ENCODE measurements at regions not wholly inside any gene's neighbourhood (a gene's known extent, or its start where the extent isn't known, plus 50 kb on each side); places are given as distances from the start of the nearest gene placed in this dataset.
"Not testable (repeated sequence)": the region's sequence is repeated elsewhere in the genome, so short reads cannot be mapped to it uniquely, and the experiment has no call there.

DNA sequence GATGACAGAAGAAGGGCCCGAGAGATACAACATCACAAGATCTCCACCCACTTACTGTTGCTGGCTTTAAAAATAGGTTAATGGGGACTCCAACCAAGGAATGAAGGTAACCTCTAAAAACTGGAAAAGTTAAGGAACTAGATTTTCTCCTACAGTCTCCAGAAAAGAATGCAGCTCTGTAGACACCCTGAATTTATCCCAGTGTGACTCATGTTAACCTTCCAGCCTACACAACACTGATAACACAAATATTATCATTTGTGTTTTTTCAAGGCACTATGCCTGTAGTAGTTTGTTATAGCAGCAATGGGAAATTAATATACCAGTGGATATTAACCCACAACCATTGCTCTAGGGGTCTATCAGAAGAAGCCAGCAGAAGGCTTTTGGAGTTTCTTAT is 730.7 kb upstream of the ZP4 start:
- DNase-seq, result no peak

DNA sequence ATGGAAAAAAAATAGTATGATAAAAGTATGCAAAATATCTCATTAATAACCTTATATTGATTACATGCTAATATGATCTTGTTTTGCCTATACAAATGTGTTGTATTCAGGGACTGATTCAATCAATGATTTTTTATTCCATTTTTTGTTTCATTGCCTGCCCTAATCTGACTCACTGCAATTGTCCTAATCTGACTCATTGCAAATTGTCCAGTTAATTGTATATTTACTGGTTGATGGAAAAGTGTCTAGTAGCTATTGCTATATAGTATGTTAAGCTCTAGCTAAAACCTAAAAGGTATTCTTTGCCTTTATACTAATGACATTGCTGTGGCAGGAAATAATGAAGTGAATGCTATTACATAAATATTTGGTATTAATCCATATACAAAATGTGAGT is 728.9 kb upstream of the ZP4 start:
- DNase-seq, result no peak

DNA sequence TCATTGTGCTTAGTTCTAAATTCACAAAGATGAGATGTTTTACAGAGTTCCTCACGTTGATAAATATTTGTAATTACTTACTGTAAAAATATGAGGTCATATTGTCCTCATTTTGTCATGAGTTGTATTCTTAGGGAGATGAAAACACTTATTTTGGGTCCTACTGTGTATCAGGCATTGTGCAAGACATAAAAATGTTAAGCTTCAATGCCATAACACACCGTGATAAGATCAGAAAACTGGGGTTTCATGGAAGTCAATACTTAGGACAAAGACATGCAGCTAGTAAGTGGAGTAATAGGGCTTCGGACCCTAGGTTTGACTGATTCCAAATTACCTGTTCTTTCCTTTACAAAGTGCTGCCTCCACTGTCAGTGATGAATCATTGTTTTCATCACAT is 720.7 kb upstream of the ZP4 start:
- DNase-seq, result no peak

DNA sequence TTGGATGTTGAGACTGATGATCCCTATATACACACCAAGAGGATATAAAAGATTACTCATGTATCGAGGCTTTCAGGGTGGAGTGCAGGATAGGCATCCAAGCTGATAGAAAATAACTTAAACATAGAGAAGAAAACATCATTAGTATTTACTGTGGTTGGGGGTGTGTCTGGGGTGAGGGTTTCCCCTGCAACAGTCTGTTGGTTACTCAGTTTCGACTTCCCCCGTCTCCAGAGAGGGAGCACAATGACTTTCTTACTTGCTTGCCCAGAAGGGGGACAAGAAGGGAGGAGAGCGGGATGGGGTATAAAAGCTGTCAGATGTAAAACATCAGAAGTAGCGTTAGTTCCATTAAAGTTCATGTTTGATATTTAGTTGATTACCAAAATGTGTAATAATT is 717.4 kb upstream of the ZP4 start:
- no peak for DNase-seq

DNA sequence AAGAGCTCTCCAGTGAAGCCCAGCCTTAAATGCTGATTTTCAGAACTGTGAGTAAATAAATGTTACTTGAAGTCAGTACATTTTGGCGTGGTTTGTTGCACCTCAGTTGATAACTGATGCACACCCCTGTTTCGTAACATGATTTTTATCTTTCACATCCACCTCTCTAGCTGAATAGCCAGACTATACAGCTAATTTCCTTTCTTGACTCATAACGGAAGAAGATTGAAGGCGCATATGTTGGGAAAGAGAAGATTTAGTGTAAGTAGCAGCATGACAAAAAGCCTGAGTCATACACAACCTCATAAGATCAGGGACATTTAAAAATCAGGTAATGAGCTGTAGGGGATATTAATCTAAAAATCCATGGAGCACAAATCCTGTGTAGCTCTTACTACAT is 716.2 kb upstream of the ZP4 start:
- no peak for DNase-seq

DNA sequence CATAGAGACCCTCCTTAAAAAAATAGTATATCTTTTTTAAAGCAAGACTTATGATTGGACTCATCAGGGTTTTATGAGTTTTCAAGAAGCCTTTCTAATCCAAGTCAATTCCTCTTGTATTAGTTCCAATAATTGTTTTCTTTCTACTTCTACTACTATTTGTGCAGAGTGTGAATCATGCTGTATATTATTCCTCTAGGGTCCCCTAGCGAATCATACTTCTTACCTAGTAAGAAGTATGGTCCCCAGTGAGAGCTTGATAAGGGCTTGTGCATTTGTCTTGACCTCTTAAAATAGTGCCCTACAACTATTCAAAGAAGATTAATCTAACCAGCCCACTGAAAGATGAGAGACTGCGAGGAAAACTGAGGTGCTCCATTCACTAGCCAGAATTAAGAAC is 715.7 kb upstream of the ZP4 start:
- DNase-seq, result no peak

DNA sequence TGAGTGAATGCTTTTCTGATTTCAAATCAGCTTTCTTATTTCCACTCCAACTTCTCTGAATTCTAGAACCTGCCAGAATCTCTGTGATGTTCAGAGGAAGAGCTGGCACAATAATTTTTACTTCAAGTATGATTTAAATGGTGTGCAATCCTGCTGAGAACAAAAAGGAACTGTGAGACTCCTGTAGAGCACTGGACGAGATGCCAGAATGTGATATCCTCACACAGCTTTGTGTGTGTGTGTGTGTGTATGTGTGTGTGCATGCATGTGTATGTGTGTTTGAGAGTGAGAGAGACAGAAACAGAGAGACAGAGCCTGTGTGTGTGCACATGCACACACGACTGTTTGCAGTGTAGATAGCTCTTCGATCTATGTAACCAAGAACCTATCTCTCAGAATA is 713.6 kb upstream of the ZP4 start:
- no peak for DNase-seq

DNA sequence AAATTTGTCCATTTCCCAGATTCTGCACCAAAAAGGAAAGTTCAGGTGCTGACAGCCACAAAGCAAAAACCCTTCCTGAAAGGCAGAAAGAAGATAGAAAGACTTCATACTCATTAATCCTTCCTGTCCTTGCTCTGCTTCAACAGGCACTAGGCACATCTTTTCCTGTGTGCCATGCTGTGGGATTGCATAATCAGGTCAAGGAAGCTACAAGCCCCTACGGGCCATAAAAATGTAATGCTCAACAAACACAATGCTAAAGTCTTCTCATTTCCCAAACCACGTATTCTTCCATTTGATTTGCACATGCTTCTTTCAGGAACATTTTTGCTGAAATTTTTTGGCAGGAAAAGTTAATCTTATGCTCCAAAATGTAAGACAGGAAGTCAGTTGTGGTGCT is 710.9 kb upstream of the ZP4 start:
- not testable (repeated sequence) for DNase-seq

DNA sequence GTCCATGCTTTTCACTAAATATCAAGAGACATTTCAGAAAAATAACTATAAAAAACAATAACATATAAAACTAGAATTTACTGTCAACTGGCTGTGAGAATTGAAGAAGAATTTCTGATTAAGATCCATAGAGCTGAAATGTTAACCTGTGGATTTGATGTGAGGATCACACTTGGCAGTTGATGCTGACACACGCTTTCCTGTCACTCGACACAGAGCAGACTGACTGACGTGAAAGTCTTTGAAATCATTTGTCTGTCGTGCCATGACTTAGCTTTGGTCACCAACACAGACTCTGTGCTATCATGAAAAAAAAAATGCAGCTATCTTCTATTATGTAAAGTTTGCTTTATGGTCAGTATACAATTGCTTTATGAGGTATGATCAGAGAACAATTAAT is 706.0 kb upstream of the ZP4 start:
- no peak for DNase-seq

DNA sequence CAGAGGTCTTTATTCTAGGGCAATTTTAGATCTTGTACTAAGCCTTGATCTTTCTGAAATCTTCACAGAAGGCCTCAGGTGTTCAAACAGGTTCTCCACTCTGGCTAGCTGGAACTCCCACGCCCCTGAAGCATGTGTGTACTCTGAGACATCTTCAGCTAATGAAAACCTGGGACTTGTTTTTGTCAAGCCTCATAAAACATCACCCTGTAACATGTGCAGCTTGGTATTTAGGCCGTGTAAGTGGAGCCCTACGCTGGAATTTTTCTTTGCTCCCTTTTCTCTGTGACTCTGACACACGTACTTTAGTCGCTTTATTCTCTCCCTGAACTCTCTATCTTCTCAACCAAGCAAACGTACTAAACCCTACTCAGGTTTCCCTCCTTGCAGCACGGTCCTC is 701.9 kb upstream of the ZP4 start:
- no peak for DNase-seq

DNA sequence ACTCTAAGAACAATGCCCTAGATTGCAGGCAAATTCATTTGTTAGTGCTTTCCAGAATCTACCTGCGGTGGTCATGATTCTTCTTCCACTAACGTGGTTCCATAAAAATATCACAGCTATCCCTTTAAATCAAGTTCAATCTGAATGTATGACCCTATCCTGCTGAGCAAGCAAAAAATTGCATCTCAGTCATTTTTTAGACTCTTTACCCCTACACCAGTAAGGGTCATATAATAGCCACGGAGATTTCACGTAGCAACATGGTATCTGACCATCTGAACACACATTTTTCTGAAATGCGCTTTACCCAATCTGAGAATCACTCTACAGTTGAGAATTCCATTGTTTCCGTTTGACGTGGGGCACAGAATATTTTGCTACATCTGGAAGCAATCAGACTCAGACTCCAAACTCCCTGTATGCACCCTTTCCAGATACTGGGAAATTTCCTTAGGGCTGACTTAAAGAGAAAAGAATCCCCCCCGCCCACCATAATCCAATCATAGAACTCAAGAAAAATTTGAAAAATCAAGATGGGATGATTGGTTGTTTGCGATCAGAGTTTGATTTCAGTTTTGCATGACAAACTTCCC is 699.2 kb upstream of the ZP4 start:
- DNase-seq, result no peak

DNA sequence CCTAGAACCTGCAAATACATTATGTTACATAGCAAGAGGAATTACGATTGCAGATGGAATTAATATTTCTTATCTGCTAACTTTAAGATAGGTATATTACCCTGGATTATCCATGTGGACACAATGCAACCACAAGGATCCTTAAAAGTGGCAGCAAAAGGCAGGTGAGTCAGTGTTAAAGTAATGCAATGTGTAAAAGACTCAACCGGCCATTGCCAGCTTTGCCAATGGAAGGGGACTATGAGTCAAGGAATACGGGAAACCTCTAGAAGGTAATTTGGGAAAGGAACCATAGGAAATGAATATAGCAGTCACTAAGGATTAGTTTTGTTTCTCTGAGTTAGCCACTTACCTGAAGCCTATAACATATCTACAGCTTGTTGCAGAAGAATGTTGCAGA is 692.1 kb upstream of the ZP4 start:
- no peak for DNase-seq

DNA sequence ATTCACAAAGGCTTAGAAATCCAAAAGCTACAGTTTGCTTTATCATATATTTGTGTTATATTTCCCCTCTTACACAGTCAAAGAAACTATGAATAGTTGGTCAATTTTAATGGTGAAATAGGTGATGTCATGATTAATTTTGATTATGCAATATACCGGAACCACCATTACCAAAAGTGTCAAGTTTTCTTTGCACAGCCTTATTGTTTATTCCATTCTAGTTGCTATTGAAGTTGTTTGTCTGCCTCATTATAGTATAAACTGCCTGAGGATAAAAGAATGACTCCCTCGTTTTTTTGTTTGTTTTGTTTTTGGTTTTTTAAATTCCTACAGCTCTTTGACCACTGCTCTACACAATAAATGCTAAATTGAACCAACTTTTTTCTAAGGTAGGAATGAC is 690.6 kb upstream of the ZP4 start:
- no peak for DNase-seq

DNA sequence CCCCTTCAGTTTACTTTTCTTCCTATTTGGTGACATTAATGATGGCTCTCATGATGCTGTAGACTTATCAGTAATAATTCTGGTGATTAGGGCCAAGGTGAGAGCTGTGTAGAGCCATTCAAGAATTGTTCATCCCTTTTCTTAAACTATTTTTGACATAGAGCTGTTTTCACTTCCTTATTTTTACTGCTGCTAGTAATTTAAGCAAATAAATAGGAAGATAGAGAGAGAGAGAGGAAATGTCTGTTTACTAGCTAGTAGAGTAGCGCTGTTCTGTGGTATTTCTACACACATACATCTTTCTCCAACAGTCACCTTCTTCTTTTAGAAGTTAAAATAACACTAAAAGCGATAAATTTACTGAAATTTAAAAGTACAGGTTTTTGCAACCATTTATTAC is 678.0 kb upstream of the ZP4 start:
- DNase-seq, result no peak

DNA sequence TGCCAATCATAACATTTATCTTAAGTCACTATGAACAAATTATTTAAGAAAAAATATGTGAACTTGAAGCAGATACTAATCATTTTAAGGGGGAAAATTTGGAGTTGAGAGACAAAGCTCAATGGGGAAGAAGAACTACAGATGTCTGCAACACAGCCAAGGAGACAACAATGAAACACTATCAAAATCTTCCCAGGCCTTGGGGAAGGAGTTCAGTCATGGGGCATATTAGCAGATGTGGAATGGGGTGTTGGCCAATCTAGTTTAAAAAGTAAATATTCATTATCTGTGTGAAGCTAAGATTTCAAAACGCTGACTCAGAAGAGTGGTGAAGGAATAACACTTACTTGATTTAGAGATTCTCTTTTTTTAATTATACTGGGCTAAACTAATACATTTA is 671.6 kb upstream of the ZP4 start:
- DNase-seq, result no peak

DNA sequence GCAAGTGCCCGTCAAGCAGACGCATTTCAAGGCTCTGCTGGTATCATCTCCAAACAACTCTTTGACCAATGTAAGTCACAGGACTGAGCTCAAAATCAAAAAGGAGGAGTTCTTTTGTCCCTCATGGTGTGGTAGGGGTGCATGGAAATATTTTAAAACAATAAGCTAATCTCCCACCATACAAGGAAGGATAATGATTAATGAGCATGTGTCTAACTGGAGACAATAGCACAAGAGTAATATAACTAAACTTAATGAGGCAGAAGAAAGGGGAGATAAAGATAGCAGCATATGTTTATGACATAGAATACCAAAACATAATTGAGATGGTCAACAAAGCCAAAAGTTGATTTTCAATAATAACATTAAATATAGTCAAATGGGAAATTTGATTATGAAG is 668.0 kb upstream of the ZP4 start:
- DNase-seq, result no peak

DNA sequence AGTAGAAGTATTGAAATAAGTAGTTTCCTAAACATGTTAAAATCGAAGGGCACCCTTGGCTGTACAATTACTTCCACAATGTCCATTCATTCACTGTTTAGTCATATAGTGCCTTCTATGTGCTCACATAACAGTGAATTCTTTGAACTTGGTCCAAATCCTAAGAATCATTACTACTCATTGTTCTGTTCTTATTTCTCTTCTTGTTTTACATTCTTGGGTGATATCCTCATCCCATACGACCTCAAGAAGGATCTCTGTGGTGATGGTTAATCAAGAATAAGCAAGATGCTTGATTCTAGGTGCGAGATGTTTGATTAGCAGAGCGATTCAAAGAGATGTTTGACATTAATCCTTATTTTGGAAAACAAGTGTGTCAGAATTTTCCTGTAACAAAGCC is 667.4 kb upstream of the ZP4 start:
- DNase-seq, result no peak

DNA sequence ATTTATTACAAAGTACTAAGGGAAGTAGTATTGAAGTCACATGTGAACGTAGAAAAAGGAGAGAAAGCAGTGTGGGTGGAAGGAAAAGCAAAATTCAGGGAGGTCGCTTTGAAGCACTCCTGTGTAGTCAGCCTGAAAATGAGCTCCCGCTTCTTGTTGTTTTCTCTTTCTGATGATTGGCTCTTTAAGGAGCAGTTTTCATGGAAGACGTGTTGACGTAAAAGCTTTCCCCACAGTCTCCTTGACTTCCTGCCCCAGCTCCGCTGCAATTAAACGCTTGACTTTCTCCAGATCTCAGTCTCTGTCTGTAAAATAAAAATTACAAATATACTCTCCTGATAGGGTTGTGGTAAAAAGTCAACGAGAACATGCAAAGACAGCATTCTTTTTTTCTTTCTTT is 661.5 kb upstream of the ZP4 start:
- DNase-seq, result no peak

DNA sequence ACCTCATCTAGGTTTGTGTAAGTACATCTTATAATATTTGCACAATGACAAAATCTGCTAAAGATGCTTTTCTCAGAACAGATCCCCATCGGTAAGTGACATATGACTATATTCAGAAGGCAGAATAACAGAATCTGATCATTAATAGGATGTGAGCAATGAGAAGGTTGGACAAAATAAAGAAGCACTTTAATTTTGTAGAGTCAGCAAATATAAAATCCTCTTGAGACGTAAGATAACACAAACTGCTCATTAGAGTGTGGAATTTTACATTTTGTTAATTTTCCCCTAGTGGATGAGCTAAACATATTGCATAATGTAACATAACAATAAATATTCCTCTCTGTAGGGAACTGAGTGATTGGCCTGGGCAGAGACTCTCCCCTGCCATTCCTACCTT is 658.4 kb upstream of the ZP4 start:
- no peak for DNase-seq

DNA sequence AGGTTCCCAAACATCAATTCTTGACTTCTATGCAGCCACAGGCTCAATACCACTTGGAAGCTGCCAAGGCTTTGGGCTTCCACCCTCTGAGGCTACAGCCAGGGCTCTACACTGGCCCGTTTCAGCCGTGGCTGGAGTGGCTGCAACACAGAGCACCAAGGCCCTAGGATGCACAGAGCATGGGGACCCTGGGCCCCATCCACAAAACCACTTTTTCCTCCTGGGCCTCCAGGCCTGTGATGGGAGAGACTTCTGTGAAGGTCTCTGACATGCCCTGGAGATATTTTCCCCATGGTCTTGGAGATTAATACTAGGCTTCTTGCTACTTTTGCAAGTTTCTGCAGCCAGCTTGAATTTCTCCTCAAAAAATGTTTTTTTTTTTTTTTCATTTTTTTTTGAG is 655.4 kb upstream of the ZP4 start:
- DNase-seq, result no peak

DNA sequence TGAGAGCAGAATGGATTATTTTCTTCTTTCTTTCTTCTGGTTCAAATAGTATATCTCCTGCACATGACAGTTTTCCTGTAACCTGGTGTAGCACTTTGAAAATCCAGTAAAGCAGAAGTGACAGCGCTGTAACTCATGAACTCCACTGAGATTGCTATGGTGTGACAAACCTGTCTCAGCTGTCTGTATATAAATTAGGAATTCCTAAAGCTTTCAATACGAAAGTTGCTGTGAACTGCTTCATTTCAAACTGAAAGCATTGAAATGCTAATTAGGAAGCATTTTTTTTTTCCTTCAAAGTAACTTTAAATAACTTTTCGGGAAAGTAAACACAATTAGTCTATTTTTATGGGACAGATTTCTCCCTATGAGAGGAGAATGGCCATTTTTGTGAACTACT is 646.9 kb upstream of the ZP4 start:
- DNase-seq, result no peak

DNA sequence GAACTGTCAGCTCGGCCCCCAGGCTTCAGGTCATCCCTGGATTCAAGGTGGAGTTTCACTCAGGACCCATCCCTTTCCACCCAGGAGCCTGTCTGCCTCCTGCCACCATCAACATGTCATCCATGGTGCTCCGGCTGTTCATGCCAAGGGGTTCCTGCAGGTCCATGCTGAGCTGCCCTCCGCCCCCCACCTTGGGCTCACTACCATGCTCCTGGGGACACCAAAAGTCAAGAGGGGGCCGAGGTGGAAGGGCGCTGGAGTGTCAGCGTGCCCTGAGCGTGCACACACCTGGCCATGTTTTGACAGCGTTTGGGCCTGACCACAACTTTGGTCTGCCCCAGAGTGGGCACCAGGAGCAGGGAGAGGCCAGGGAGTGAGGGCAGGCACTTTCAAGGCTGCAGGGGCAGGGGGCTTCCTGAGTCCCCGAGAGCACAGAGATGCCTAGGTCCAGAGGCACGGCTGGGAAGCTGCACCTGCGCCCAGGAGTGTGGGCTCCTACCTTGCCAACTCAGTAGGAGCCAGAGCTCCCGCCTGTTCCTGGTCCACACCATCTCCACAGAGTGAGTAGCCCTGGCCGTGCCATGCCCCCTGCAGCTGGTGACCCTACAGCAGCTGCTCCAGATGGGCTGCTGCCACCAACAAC is 639.6 kb upstream of the ZP4 start:
- no peak for DNase-seq

DNA sequence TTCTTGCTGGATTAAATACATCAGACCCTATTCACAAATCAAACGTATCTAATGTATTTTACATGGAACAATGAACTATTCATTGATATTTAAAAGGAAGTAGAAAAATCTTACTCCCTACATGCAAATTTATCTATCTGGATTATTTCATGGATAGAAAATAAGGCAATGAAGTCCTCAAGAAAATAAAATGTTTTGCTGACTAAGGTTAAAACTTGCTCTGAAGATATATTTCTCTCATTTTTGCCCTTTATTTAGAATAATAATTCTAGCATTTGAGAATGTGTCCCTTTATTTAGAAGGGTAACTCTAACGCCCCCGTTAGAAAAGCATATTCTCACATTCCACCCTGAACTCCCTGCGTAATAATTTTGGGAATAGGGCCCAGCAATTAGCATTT is 627.0 kb upstream of the ZP4 start:
- no peak for DNase-seq

DNA sequence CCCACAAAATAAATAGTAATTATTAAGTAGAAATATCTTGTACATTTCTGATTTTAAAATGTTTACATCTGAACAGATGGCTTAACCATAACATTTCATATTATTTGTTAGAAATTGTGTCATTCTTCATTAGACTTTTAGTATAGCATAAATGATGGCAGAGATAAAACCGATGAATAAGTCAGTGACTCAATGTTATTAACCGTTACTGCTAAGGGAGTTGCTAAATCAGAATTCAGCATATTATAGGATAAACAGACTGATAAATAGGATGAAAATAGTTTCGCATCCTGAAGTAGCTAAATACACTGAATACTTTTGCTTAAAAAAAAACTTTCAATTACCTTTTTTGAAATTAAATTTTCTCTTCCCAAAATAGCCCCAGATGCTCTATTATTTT is 610.6 kb upstream of the ZP4 start:
- no peak for DNase-seq

DNA sequence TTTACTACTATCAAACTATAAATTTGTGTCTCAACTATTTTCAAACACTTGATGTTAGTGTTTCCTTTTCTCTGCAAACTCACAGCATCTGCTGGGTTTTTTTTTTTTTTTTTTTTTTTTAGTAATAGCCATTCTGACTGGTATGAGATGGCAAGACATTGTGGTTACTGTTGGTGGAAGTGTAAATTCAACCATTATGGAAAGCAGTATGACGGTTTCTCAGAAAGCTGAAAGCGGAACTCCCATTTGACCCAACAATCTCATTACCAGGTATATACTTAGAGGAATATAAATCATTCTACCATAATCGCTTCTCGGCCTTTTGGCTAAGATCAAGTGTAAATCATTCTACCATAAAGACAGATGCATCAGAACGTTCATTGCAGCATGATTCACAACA is 608.3 kb upstream of the ZP4 start:
- DNase-seq, result no peak

DNA sequence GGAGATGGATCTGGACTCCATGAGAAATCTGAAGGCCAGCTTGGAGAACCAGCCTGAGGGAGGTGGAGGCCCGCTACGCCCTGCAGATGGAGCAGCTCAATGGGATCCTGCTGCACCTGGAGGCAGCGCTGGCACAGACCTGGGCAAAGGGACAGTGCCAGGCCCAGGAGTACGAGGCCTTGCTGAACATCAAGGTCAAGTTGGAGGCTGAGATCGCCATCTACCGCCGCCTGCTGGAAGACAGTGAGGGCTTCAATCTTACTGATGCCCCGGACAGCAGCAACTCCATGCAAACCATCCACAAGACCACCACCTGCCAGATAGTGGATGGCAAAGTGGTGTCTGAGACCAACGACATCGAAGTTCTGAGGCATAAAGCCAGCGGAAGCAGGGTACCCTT is 601.5 kb upstream of the ZP4 start:
- DNase-seq, result no peak
